SK-N-SH treated with all-trans-retinoic acid at 6 μM for 48 hours (cell line): ENCODE measurements at regions not wholly inside any gene's neighbourhood (a gene's known extent, or its start where the extent isn't known, plus 50 kb on each side); places are given as distances from the start of the nearest gene placed in this dataset.

Experiments used
- ATAC-seq: fragments of 200-7000 bp; cut with Tn5 transposase; 3 replicates; pipeline ENCODE4 v1.9.1; 2020; ENCODE audit warnings: mild to moderate bottlenecking, moderate library complexity
- ARNTL ChIP-seq: fragments of 450-650 bp; formaldehyde crosslinking; IDR thresholded peaks from 2 replicates; pipeline ENCODE4 v1.5.0; 2020; ENCODE audit warnings: low read depth, mild to moderate bottlenecking, moderate library complexity, borderline replicate concordance
- BACH2 ChIP-seq: fragments of 250-450 bp; sonication (Bioruptor Pico); IDR thresholded peaks from 2 replicates; pipeline ENCODE4 v1.9.0; 2021; ENCODE audit warnings: mild to moderate bottlenecking, borderline replicate concordance
- CREB5 ChIP-seq: fragments of 250-450 bp; sonication (Bioruptor Pico); IDR thresholded peaks from 2 replicates; pipeline ENCODE4 v1.5.1; 2020; ENCODE audit warnings: low read depth, mild to moderate bottlenecking, moderate library complexity
- CSDC2 ChIP-seq: fragments of 250-450 bp; sonication (Bioruptor Pico); IDR thresholded peaks from 2 replicates; pipeline ENCODE4 v1.5.0; 2020; ENCODE audit warnings: mild to moderate bottlenecking, moderate library complexity
- CSRNP3 ChIP-seq: fragments of 250-450 bp; sonication (Bioruptor Pico); IDR thresholded peaks from 2 replicates; pipeline ENCODE4 v1.5.1; 2021; ENCODE audit warnings: mild to moderate bottlenecking, moderate library complexity
- ESRRG ChIP-seq: fragments of 250-450 bp; sonication (Bioruptor Pico); IDR thresholded peaks from 2 replicates; pipeline ENCODE4 v1.6.1; 2021; ENCODE audit warnings: mild to moderate bottlenecking
- GLIS3 ChIP-seq: fragments of 250-450 bp; sonication (Bioruptor Pico); IDR thresholded peaks from 2 replicates; pipeline ENCODE4 v1.5.0; 2020; ENCODE audit warnings: mild to moderate bottlenecking, moderate library complexity
- ISL1 ChIP-seq: fragments of 250-450 bp; sonication (Bioruptor Pico); IDR thresholded peaks from 2 replicates; pipeline ENCODE4 v2.1.2; 2022; ENCODE audit warnings: mild to moderate bottlenecking, moderate library complexity
- OSR1 ChIP-seq: fragments of 250-450 bp; sonication (Bioruptor Pico); IDR thresholded peaks from 2 replicates; pipeline ENCODE4 v1.8.0; 2022; ENCODE audit warnings: moderate library complexity, mild to moderate bottlenecking, inconsistent platforms
- POU6F1 ChIP-seq: fragments of 250-450 bp; sonication (Bioruptor Pico); IDR thresholded peaks from 2 replicates; pipeline ENCODE4 v1.8.0; 2021; ENCODE audit warnings: low read depth, mild to moderate bottlenecking, moderate library complexity, borderline replicate concordance
- PPARA ChIP-seq: fragments of 250-450 bp; sonication (Bioruptor Pico); IDR thresholded peaks from 2 replicates; pipeline ENCODE4 v1.5.0; 2020; ENCODE audit warnings: mild to moderate bottlenecking, borderline replicate concordance
- RARB ChIP-seq: fragments of 250-450 bp; sonication (Bioruptor Pico); IDR thresholded peaks from 2 replicates; pipeline ENCODE4 v1.8.0; 2021; ENCODE audit warnings: mild to moderate bottlenecking, moderate library complexity
- SNAI2 ChIP-seq: fragments of 250-450 bp; sonication (Bioruptor Pico); IDR thresholded peaks from 2 replicates; pipeline ENCODE4 v1.5.0; 2020; ENCODE audit warnings: mild to moderate bottlenecking, moderate library complexity
- TOX ChIP-seq: fragments of 250-450 bp; sonication (Bioruptor Pico); IDR thresholded peaks from 2 replicates; pipeline ENCODE4 v1.8.0; 2021; ENCODE audit warnings: mild to moderate bottlenecking, moderate library complexity, borderline replicate concordance
- TSHZ2 ChIP-seq: fragments of 250-450 bp; sonication (Bioruptor Pico); IDR thresholded peaks from 2 replicates; pipeline ENCODE4 v1.5.0; 2020; ENCODE audit warnings: mild to moderate bottlenecking, moderate library complexity
- ZC3H10 ChIP-seq: fragments of 250-450 bp; sonication (Bioruptor Pico); IDR thresholded peaks from 2 replicates; pipeline ENCODE4 v1.5.1; 2021; ENCODE audit warnings: mild to moderate bottlenecking, moderate library complexity
- ZFP3 ChIP-seq: fragments of 250-450 bp; sonication (Bioruptor Pico); IDR thresholded peaks from 2 replicates; pipeline ENCODE4 v1.5.0; 2020; ENCODE audit warnings: mild to moderate bottlenecking, moderate library complexity
- ZFP30 ChIP-seq: fragments of 450-650 bp; formaldehyde crosslinking; IDR thresholded peaks from 2 replicates; pipeline ENCODE4 v1.5.0; 2022; ENCODE audit warnings: mild to moderate bottlenecking, moderate library complexity
- ZNF565 ChIP-seq: fragments of 450-650 bp; formaldehyde crosslinking; conservative IDR thresholded peaks from 2 replicates; pipeline ENCODE4 v1.5.0; 2020; ENCODE audit warnings: low read depth, mild to moderate bottlenecking, moderate library complexity
- ZNF70 ChIP-seq: fragments of 450-650 bp; formaldehyde crosslinking; IDR thresholded peaks from 2 replicates; pipeline ENCODE4 v1.5.0; 2020; ENCODE audit warnings: mild to moderate bottlenecking, moderate library complexity
- ZNF8 ChIP-seq: fragments of 450-650 bp; formaldehyde crosslinking; IDR thresholded peaks from 2 replicates; pipeline ENCODE4 v1.5.0; 2020; ENCODE audit warnings: mild to moderate bottlenecking, moderate library complexity

GRCh38 chr15:45910671-45911070, 275.8 kb downstream of the SQOR start (continued):
- TF ChIP-seq CREB5 (CRISPR knock-in tag), result no peak

GRCh38 chr15:45913451-45913850, 278.6 kb downstream of the SQOR start:
- TF ChIP-seq CSRNP3 (no peak), ZNF70 (no peak), ISL1 (no peak), BACH2 (CRISPR knock-in tag) (no peak), RARB (no peak), ZFP30 (CRISPR knock-in tag) (no peak), SNAI2 (no peak), TOX (CRISPR knock-in tag) (no peak), ZFP3 (CRISPR knock-in tag) (no peak), CREB5 (CRISPR knock-in tag) (no peak), OSR1 (CRISPR knock-in tag) (no peak)
- no peak for ATAC-seq

GRCh38 chr15:45914425-45914824, 279.6 kb downstream of the SQOR start:
- no peak for TF ChIP-seq ZNF565 (CRISPR knock-in tag)
- ATAC-seq, result no peak

GRCh38 chr15:45918839-45919238, 284.0 kb downstream of the SQOR start:
- ATAC-seq, result no peak
- TF ChIP-seq CSDC2 (CRISPR knock-in tag) (no peak), SNAI2 (no peak), TOX (CRISPR knock-in tag) (no peak), RARB (no peak), BACH2 (CRISPR knock-in tag) (no peak), ARNTL (CRISPR knock-in tag) (no peak), ZNF70 (no peak), ESRRG (CRISPR knock-in tag) (no peak), ZNF8 (CRISPR knock-in tag) (no peak), ZFP30 (CRISPR knock-in tag) (no peak), ZFP3 (CRISPR knock-in tag) (no peak), GLIS3 (CRISPR knock-in tag) (no peak), POU6F1 (CRISPR knock-in tag) (no peak), CREB5 (CRISPR knock-in tag) (no peak), TSHZ2 (CRISPR knock-in tag) (no peak), PPARA (CRISPR knock-in tag) (no peak), ISL1 (no peak), ZC3H10 (no peak), ZNF565 (CRISPR knock-in tag) (no peak), OSR1 (CRISPR knock-in tag) (no peak)
